Naive thymus-derived CD4-positive, alpha-beta T cell (primary cell): ENCODE measurements at regions not wholly inside any gene's neighbourhood (a gene's known extent, or its start where the extent isn't known, plus 50 kb on each side); places are given as distances from the start of the nearest gene placed in this dataset.

Experiments used
- ATAC-seq: fragments of 150-1000 bp; cut with Tn5 transposase; 2 replicates; pipeline ENCODE4 v1.10.0; 2021; ENCODE audit warnings: mild to moderate bottlenecking, moderate library complexity
- CTCF ChIA-PET: fragments of 350-600 bp; sonication (Branson Sonifier 250); formaldehyde crosslinking; loops from one replicate; lab custom pipeline; 2021; ENCODE audit warnings: antibody characterized with exemption; lab: Charles Lee
- POLR2A ChIA-PET: fragments of 350-600 bp; sonication (Branson Sonifier 250); formaldehyde crosslinking; loops from one replicate; lab custom pipeline; 2021; ENCODE audit warnings: antibody characterized with exemption, inconsistent platforms; lab: Charles Lee
- DNase-seq, 9 donors: peaks; one replicate each; pipeline versions ENCODE4 v3.0.0 to v3.0.0-alpha.2; 2020 to 2022; ENCODE audit warnings: mixed read lengths in 1 of 9
- H3K27ac ChIP-seq: one replicate; pipeline ENCODE4 v1.7.0; 2013; ENCODE audit warnings: mild to moderate bottlenecking, low read depth, low read length, moderate library complexity
- H3K27me3 ChIP-seq, 2 donors: one replicate each; pipeline ENCODE4 v1.7.0; 2013; ENCODE audit warnings: low read length in 2 of 2, mild to moderate bottlenecking in 2 of 2, moderate library complexity in 2 of 2; ENCODE audit not compliant: control insufficient read depth in 2 of 2, insufficient read depth in 2 of 2
- H3K36me3 ChIP-seq, 3 experiments: 1 replicate in 2 of 3; 2 replicates in 1 of 3; pipeline ENCODE4 v1.7.0; 2013; ENCODE audit warnings: low read length in 3 of 3, mild to moderate bottlenecking in 3 of 3, moderate library complexity in 1 of 3; ENCODE audit not compliant: insufficient read depth in 3 of 3, control insufficient read depth in 2 of 3
- H3K4me1 ChIP-seq, 2 donors: one replicate each; pipeline ENCODE4 v1.7.0; 2013; ENCODE audit warnings: low read length in 2 of 2, mild to moderate bottlenecking in 2 of 2, moderate library complexity in 1 of 2; ENCODE audit not compliant: control insufficient read depth in 2 of 2, insufficient read depth in 2 of 2
- H3K4me3 ChIP-seq: 2 replicates; pipeline ENCODE4 v1.7.0; 2013; ENCODE audit warnings: mild to moderate bottlenecking, low read length
- H3K9me3 ChIP-seq, 3 experiments: 1 replicate in 2 of 3; 2 replicates in 1 of 3; pipeline ENCODE4 v1.7.0; 2013; ENCODE audit warnings: low read length in 3 of 3; ENCODE audit not compliant: control insufficient read depth in 2 of 3
- H3K27ac Mint-ChIP-seq, 9 donors: one replicate each; pipeline ENCODE4 v1.8.0; 2020 to 2022; ENCODE audit warnings: mixed read lengths in 9 of 9, mild to moderate bottlenecking in 8 of 9, moderate library complexity in 5 of 9, inconsistent platforms in 2 of 9
- H3K27me3 Mint-ChIP-seq, 5 donors: one replicate each; pipeline ENCODE4 v1.8.0; 2021 to 2022; ENCODE audit warnings: mixed read lengths in 5 of 5, mild to moderate bottlenecking in 1 of 5
- H3K36me3 Mint-ChIP-seq, 5 donors: one replicate each; pipeline ENCODE4 v1.8.0; 2020 to 2022; ENCODE audit warnings: mixed read lengths in 5 of 5, mild to moderate bottlenecking in 3 of 5, inconsistent platforms in 1 of 5
- H3K4me1 Mint-ChIP-seq, 7 donors: one replicate each; pipeline ENCODE4 v1.8.0; 2020 to 2022; ENCODE audit warnings: mixed read lengths in 7 of 7, mild to moderate bottlenecking in 3 of 7, inconsistent platforms in 1 of 7
- H3K4me3 Mint-ChIP-seq, 10 donors: one replicate each; pipeline ENCODE4 v1.8.0; 2020 to 2022; ENCODE audit warnings: mild to moderate bottlenecking in 10 of 10, mixed read lengths in 10 of 10, moderate library complexity in 6 of 10, inconsistent platforms in 2 of 10
- H3K9me3 Mint-ChIP-seq, 11 donors: one replicate each; pipeline ENCODE4 v1.8.0; 2020 to 2022; ENCODE audit warnings: mixed read lengths in 11 of 11, mild to moderate bottlenecking in 4 of 11, inconsistent platforms in 1 of 11, moderate library complexity in 1 of 11
- intact Hi-C, 2 donors: fragments of 100-400 bp; cut with micrococcal nuclease; formaldehyde crosslinking; loops; one replicate each; pipeline ENCODE4 v1.15.1; 2023

DNA sequence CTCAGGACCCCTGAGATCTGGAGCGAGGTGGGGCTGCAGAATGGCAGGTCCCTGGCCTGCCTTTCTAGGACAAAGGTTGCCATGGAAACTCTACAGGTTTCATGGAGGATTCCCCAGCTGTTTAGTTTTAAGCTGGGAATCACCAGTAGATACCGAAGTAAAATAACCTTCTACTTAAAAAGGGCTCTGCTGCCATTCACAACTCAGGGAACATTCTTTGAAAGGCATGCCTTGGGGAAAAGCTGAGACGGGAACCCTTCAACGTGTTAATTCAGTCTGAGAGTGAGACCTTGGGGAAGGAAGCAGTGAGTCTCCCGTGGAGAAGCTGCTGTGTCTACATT is 493.3 kb downstream of the BRD1 start:
- Mint-ChIP-seq H3K27me3 (peaks cover 0 to 6% (median 4%) of the 10 kb centered on the region in 5 donors), H3K9me3 (peaks cover 0 to 2% (median 0%) of the 10 kb centered on the region in 11 donors), H3K4me3 (no peak overlapping the region), H3K4me1 (no peaks in the 10 kb centered on the region), H3K36me3 (no peaks in the 10 kb centered on the region), H3K27ac (no peak overlapping the region)
- ATAC-seq: no peak
- no peak overlapping the region for H3K27ac ChIP-seq
- H3K4me3 ChIP-seq: no peak overlapping the region
- no peak for DNase-seq
- H3K36me3 ChIP-seq: no peaks in the 10 kb centered on the region
- H3K27me3 ChIP-seq: peaks cover 0 to 2% of the 10 kb centered on the region in 2 donors
- no peaks in the 10 kb centered on the region for H3K4me1 ChIP-seq
- intact Hi-C loops: no loop called here
- H3K9me3 ChIP-seq: no peaks in the 10 kb centered on the region
- CTCF ChIA-PET: no interaction called here
- POLR2A ChIA-PET: no interaction called here

DNA sequence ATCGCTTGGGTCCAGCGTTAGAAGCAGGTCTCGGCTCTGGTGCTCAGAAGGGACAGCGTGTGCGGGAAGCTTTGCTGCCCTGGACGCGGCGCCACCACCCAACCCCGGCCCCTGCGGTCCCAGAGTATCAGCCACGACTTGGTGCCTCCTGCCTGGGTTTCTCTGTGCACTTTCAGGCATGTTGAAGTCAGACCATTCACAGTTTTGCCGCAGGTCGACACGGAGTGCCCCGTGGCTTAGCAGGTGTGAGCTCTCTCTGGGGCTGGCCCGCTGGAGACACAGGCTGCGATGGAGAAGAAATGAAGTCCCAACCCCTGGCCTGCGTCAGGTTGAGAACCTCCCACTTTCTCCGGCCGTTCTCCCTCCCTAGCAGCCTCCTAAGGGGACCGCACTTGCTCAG is 494.5 kb downstream of the BRD1 start:
- DNase-seq: no peak
- no peak overlapping the region for H3K4me3 Mint-ChIP-seq
- H3K27me3 Mint-ChIP-seq: peaks cover 0 to 12% (median 9%) of the 10 kb centered on the region in 5 donors
- no peak for ATAC-seq
- H3K9me3 Mint-ChIP-seq: peaks cover 0 to 4% (median 0%) of the 10 kb centered on the region in 11 donors
- ChIA-PET CTCF (no interaction called here), POLR2A (no interaction called here)
- no peaks in the 10 kb centered on the region for H3K36me3 Mint-ChIP-seq
- H3K36me3 ChIP-seq: no peaks in the 10 kb centered on the region
- no peaks in the 10 kb centered on the region for H3K27me3 ChIP-seq
- H3K27ac Mint-ChIP-seq: no peak overlapping the region
- H3K4me3 ChIP-seq: no peak overlapping the region
- no peaks in the 10 kb centered on the region for H3K9me3 ChIP-seq
- no peaks in the 10 kb centered on the region for H3K4me1 Mint-ChIP-seq
- H3K4me1 ChIP-seq: no peaks in the 10 kb centered on the region
- intact Hi-C loops: no loop called here
- no peak overlapping the region for H3K27ac ChIP-seq

DNA sequence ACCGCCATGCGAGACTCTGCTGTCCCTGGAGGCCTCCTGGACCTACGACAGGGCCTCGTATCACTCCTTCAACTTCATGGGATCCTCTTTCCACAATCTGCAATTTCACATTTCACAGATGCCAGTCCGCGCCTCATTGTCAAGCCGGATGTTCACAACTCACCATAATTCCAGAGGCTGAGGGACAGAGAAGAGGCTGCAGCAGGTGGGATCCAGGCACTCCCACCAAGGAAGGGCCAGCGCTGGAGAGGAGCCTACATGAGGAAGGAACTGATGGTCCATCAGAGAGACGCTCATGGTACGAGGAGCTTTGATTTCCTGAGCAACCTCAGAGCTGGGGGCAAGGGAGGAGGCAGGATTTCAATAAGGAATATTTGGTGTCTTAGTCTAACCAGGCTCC is 495.0 kb downstream of the BRD1 start:
- no peaks in the 10 kb centered on the region for H3K9me3 ChIP-seq
- no peak overlapping the region for H3K27ac ChIP-seq
- no peak for ATAC-seq
- CTCF ChIA-PET: no interaction called here
- peaks cover 0 to 15% (median 10%) of the 10 kb centered on the region in 5 donors for H3K27me3 Mint-ChIP-seq
- no peaks in the 10 kb centered on the region for H3K4me1 ChIP-seq
- H3K36me3 Mint-ChIP-seq: no peaks in the 10 kb centered on the region
- H3K9me3 Mint-ChIP-seq: peaks cover 0 to 5% (median 0%) of the 10 kb centered on the region in 11 donors
- DNase-seq: no peak
- POLR2A ChIA-PET: no interaction called here
- intact Hi-C loops: no loop called here
- H3K27me3 ChIP-seq: no peaks in the 10 kb centered on the region
- no peak overlapping the region for H3K4me3 Mint-ChIP-seq
- H3K4me1 Mint-ChIP-seq: no peaks in the 10 kb centered on the region
- H3K36me3 ChIP-seq: no peaks in the 10 kb centered on the region
- no peak overlapping the region for H3K4me3 ChIP-seq
- H3K27ac Mint-ChIP-seq: no peak overlapping the region

DNA sequence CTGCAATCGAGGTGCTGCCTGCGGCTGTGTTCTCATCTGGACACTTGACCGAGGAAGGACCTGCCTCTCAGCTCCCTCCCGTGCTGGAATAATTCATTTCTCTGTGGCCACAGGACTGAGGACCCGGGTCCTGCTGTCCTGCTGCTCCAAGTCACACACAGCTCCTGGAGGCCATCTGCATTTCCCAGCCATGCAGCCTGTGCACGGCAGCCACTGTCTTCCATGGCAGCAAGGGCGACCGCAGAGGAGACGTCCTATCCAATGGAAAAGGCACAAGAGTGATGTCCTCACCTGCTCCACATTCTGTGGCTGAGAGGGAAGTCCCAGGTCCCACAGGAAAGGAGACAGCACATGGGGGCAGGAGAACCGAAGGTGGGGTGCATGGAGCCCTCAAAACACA is 495.8 kb downstream of the BRD1 start:
- DNase-seq (no peak), ATAC-seq (no peak)
- Histone ChIP-seq H3K27me3 (no peaks in the 10 kb centered on the region), H3K4me1 (no peaks in the 10 kb centered on the region), H3K36me3 (no peaks in the 10 kb centered on the region), H3K27ac (no peak overlapping the region), H3K9me3 (no peaks in the 10 kb centered on the region), H3K4me3 (no peak overlapping the region)
- H3K27me3 Mint-ChIP-seq: peaks cover 0 to 15% (median 10%) of the 10 kb centered on the region in 5 donors
- ChIA-PET CTCF (no interaction called here), POLR2A (no interaction called here)
- H3K4me1 Mint-ChIP-seq: no peaks in the 10 kb centered on the region
- H3K36me3 Mint-ChIP-seq: peaks cover 0 to 4% (median 0%) of the 10 kb centered on the region in 5 donors
- intact Hi-C loops: no loop called here
- no peak overlapping the region for H3K4me3 Mint-ChIP-seq
- no peak overlapping the region for H3K27ac Mint-ChIP-seq
- H3K9me3 Mint-ChIP-seq: peaks cover 0 to 10% (median 4%) of the 10 kb centered on the region in 11 donors

DNA sequence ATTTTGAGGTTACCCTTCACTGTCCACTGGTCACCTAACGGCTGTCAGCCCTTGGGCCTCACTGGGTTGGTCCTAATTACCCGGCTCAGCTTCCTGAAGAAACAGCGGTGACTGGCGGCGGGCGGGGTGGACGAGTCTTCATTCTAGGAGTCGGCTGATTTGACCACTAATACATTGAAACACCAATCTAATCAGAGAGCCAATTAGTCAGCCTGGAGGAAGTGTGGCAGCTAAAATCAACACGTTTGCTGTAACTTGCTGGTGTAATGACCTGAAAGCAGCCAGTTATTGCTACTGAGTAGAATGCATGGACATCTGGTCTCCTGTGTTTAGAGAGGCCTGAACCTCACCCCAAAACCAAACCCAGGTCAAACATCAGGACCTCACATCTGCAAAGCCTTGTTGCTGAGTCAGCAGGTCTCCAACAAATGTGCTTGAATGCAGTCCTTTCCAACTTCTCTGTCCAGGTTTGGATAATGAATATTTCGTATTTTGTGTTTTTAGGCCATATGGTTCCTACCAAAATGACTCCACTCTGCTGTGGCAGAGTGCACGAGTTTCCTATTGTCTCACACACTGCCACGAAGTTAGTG is 496.4 kb downstream of the BRD1 start:
- no peaks in the 10 kb centered on the region for H3K4me1 ChIP-seq
- DNase-seq: no peak
- no peak for ATAC-seq
- Mint-ChIP-seq H3K27me3 (peaks cover 0 to 15% (median 10%) of the 10 kb centered on the region in 5 donors), H3K36me3 (peaks cover 0 to 7% (median 0%) of the 10 kb centered on the region in 5 donors), H3K4me1 (no peaks in the 10 kb centered on the region), H3K9me3 (peaks cover 0 to 15% (median 5%) of the 10 kb centered on the region in 11 donors), H3K27ac (no peak overlapping the region), H3K4me3 (no peak overlapping the region)
- ChIA-PET CTCF (no interaction called here), POLR2A (no interaction called here)
- intact Hi-C loops: no loop called here
- no peak overlapping the region for H3K4me3 ChIP-seq
- H3K27me3 ChIP-seq: no peaks in the 10 kb centered on the region
- H3K36me3 ChIP-seq: no peaks in the 10 kb centered on the region
- no peak overlapping the region for H3K27ac ChIP-seq
- no peaks in the 10 kb centered on the region for H3K9me3 ChIP-seq

DNA sequence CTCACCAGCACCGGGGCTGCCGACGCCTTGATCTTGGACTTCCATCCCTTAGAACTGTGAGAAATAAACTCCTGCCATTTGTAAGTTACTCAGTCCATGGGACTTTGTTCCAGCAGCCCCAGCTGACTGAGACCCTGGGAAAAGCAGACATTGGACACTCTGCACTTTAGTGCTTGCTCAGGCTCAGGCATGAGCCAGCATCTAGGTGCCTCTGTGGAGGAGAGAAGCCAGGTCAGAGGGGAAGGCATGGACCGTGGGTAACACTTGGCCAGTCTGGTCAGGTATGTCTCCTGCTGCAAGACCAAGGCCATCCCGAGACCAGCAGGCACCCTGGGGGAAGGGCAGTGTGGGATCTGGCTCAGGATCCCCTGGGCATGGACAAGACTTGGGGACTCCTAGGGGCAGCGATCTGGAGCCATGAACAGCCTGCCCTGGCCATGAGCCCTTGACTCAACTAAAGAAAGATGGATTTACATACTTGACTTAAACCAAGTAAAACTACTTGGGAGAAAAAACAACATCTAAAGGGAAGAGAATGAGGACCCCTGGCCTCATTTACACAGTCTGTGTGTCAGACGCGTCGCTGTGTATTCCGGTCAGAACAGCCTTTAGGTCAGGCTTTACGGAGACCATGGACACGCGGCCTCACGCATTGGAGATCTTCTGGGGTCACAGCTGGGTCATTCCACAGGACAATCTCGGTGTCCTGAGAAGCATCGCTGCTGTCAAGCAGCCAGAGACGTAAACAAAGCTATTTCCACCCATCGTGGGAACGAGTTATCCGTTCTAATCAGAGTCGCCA is 497.1 kb downstream of the BRD1 start:
- intact Hi-C loops: no loop called here
- Mint-ChIP-seq H3K27me3 (peaks cover 0 to 21% (median 10%) of the 10 kb centered on the region in 5 donors), H3K4me3 (no peak overlapping the region), H3K9me3 (peaks cover 0 to 16% (median 6%) of the 10 kb centered on the region in 11 donors), H3K36me3 (peaks cover 0 to 7% (median 0%) of the 10 kb centered on the region in 5 donors), H3K4me1 (no peaks in the 10 kb centered on the region), H3K27ac (no peak overlapping the region)
- ATAC-seq (no peak), DNase-seq (no peak)
- Histone ChIP-seq H3K27me3 (no peaks in the 10 kb centered on the region), H3K9me3 (no peaks in the 10 kb centered on the region), H3K36me3 (no peaks in the 10 kb centered on the region), H3K4me1 (no peaks in the 10 kb centered on the region), H3K27ac (no peak overlapping the region), H3K4me3 (no peak overlapping the region)
- ChIA-PET POLR2A (no interaction called here), CTCF (no interaction called here)

DNA sequence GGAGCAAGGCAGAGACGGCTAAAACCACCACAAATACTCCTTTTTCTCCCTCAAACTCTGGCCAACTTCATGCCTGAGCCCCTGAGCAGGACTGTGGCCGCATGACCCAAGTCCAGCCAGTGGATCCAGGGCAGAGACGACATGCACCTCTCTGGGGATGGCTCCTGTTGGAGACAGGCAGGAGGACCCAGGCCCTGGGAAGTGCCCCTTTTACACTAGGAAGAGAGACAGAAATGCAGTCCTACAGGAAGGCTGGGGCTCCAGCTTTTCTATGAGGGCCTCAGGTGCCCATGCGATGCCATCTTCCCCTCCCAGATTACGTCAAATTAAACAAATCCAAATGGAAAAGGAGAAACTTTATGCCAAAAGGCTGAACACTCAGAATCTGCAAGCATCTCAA is 498.0 kb downstream of the BRD1 start:
- no peak overlapping the region for H3K27ac Mint-ChIP-seq
- Histone ChIP-seq H3K36me3 (no peaks in the 10 kb centered on the region), H3K27ac (no peak overlapping the region), H3K9me3 (no peaks in the 10 kb centered on the region), H3K4me1 (no peaks in the 10 kb centered on the region), H3K27me3 (no peaks in the 10 kb centered on the region), H3K4me3 (no peak overlapping the region)
- DNase-seq (no peak), ATAC-seq (no peak)
- no peak overlapping the region for H3K4me3 Mint-ChIP-seq
- H3K9me3 Mint-ChIP-seq: peaks cover 0 to 16% (median 7%) of the 10 kb centered on the region in 11 donors
- ChIA-PET POLR2A (no interaction called here), CTCF (no interaction called here)
- peaks cover 0 to 7% (median 0%) of the 10 kb centered on the region in 5 donors for H3K36me3 Mint-ChIP-seq
- no peaks in the 10 kb centered on the region for H3K4me1 Mint-ChIP-seq
- intact Hi-C loops: no loop called here
- peaks cover 0 to 23% (median 12%) of the 10 kb centered on the region in 5 donors for H3K27me3 Mint-ChIP-seq
